A549 (cell line): ENCODE measurements at regions not wholly inside any gene's neighbourhood (a gene's known extent, or its start where the extent isn't known, plus 50 kb on each side); places are given as distances from the start of the nearest gene placed in this dataset.

Experiments
- ATAC-seq, 2 experiments: fragments of 200-7000 bp in 1 of 2; fragments of >200 bp in 1 of 2; cut with Nextera tagmentation in 1 of 2; cut with Tn5 transposase in 1 of 2; 3 replicates each; pipeline versions ENCODE4 v1.8.0 to v1.9.1; 2018 to 2020; ENCODE audit warnings: mild to moderate bottlenecking in 1 of 2, moderate library complexity in 1 of 2
- CTCF ChIA-PET: fragments of 300-600 bp; sonication (Branson Sonifier 250); formaldehyde crosslinking; extraction: SDS; loops from one replicate; lab custom pipeline; 2021; ENCODE audit warnings: antibody characterized with exemption, inconsistent platforms; lab: Yijun Ruan, JAX
- POLR2A ChIA-PET: fragments of 350-600 bp; formaldehyde crosslinking; extraction: SDS; loops from one replicate; lab custom pipeline; 2021; ENCODE audit warnings: antibody characterized with exemption, inconsistent platforms; lab: Yijun Ruan, JAX
- DNase-seq, 2 experiments: peaks; one replicate each; pipeline versions ENCODE4 v3.0.0 to v3.0.0-alpha.2; 2011 to 2016; ENCODE audit warnings: low read depth in 1 of 2, low spot score in 1 of 2
- FAIRE-seq: peaks from 2 replicates; lab custom pipeline; 2011; peaks lifted over from hg19 to GRCh38; lab: Jason Lieb, UNC
- H3K27ac ChIP-seq, 2 experiments: fragments of >200 bp; sonication (Bioruptor Twin); formaldehyde crosslinking; 3 replicates each; pipeline ENCODE4 v1.5.1; 2016 to 2017
- H3K4me1 ChIP-seq: fragments of >200 bp; sonication (Bioruptor Twin); formaldehyde crosslinking; 3 replicates; pipeline ENCODE4 v1.6.1; 2016
- H3K4me2 ChIP-seq: fragments of >200 bp; sonication (Bioruptor Twin); formaldehyde crosslinking; 3 replicates; pipeline ENCODE4 v1.6.1; 2016
- H3K4me3 ChIP-seq: fragments of >200 bp; sonication (Bioruptor Twin); formaldehyde crosslinking; 3 replicates; pipeline ENCODE4 v1.5.1; 2016
- H3K9me3 ChIP-seq: fragments of >200 bp; sonication (Bioruptor Twin); formaldehyde crosslinking; 3 replicates; pipeline ENCODE4 v1.6.1; 2016
- BHLHE40 ChIP-seq: IDR thresholded peaks from 2 replicates; pipeline ENCODE4 v1.6.1; 2012; ENCODE audit warnings: low read depth, low read length, inconsistent platforms
- CBX8 ChIP-seq: fragments of 200-600 bp; sonication (generic); IDR thresholded peaks from 2 replicates; pipeline ENCODE4 v1.6.1; 2016
- EHF ChIP-seq: fragments of 250-450 bp; sonication (Bioruptor Pico); IDR thresholded peaks from 2 replicates; pipeline ENCODE4 v1.5.0; 2020; ENCODE audit warnings: mild to moderate bottlenecking
- EP300 ChIP-seq, 2 experiments: fragments of >200 bp; sonication (Bioruptor Twin); formaldehyde crosslinking; IDR thresholded peaks; 2 replicates in 1 of 2; 3 replicates in 1 of 2; pipeline ENCODE4 v1.6.1; 2016 to 2017
- FOSB ChIP-seq: fragments of 250-450 bp; sonication (Bioruptor Pico); IDR thresholded peaks from 2 replicates; pipeline ENCODE4 v1.5.0; 2020; ENCODE audit warnings: mild to moderate bottlenecking, moderate library complexity
- FOXS1 ChIP-seq: fragments of 250-450 bp; sonication (Bioruptor Pico); IDR thresholded peaks from 2 replicates; pipeline ENCODE4 v1.5.0; 2020; ENCODE audit warnings: mild to moderate bottlenecking, moderate library complexity
- HDAC2 ChIP-seq: fragments of 200-600 bp; sonication (generic); IDR thresholded peaks from 2 replicates; pipeline ENCODE4 v1.6.1; 2016
- HOXA7 ChIP-seq: fragments of 250-450 bp; sonication (Bioruptor Pico); IDR thresholded peaks from 2 replicates; pipeline ENCODE4 v1.5.0; 2020; ENCODE audit warnings: mild to moderate bottlenecking, moderate library complexity
- HOXB13 ChIP-seq: fragments of 250-450 bp; sonication (Bioruptor Pico); IDR thresholded peaks from 2 replicates; pipeline ENCODE4 v1.5.0; 2020; ENCODE audit warnings: low read depth, mild to moderate bottlenecking, moderate library complexity
- JUNB ChIP-seq: fragments of >200 bp; sonication (Bioruptor Twin); formaldehyde crosslinking; IDR thresholded peaks from 2 replicates; pipeline ENCODE4 v1.6.1; 2016
- KDM5A ChIP-seq: fragments of 200-600 bp; sonication (generic); IDR thresholded peaks from 2 replicates; pipeline ENCODE4 v1.6.1; 2016; ENCODE audit warnings: antibody characterized with exemption, mild to moderate bottlenecking
- MAFK ChIP-seq: fragments of 450-650 bp; IDR thresholded peaks from 2 replicates; pipeline ENCODE4 v1.6.1; 2014; ENCODE audit not compliant: partially characterized antibody
- MAZ ChIP-seq: fragments of 150-350 bp; IDR thresholded peaks from 2 replicates; pipeline ENCODE4 v1.6.1; 2014; ENCODE audit warnings: antibody characterized with exemption, low read depth, low read length, borderline replicate concordance
- NFE2L2 ChIP-seq: fragments of 150-350 bp; conservative IDR thresholded peaks from 2 replicates; pipeline ENCODE4 v1.6.1; 2014; ENCODE audit warnings: low read length
- NR3C1 ChIP-seq: fragments of >200 bp; sonication (Bioruptor Twin); formaldehyde crosslinking; IDR thresholded peaks from 3 replicates; pipeline ENCODE4 v1.6.1; 2017
- PHF8 ChIP-seq: fragments of 200-600 bp; sonication (generic); IDR thresholded peaks from 2 replicates; pipeline ENCODE4 v1.6.1; 2016; ENCODE audit warnings: low read depth, mild to moderate bottlenecking, antibody characterized with exemption, moderate library complexity, borderline replicate concordance
- POLR2AphosphoS2 ChIP-seq: conservative IDR thresholded peaks from 2 replicates; pipeline ENCODE4 v1.6.1; 2012; ENCODE audit warnings: low read length, improper control_type of control experiment, inconsistent platforms
- RAD21 ChIP-seq, 2 experiments: fragments of >200 bp in 1 of 2; sonication (Bioruptor Twin) in 1 of 2; formaldehyde crosslinking in 1 of 2; IDR thresholded peaks in 1 of 2; conservative IDR thresholded peaks in 1 of 2; 2 replicates in 1 of 2; 3 replicates in 1 of 2; pipeline ENCODE4 v1.6.1; 2012 to 2018; ENCODE audit warnings: inconsistent platforms in 1 of 2
- RARB ChIP-seq: fragments of 250-450 bp; sonication (Bioruptor Pico); IDR thresholded peaks from 2 replicates; pipeline ENCODE4 v1.8.0; 2021; ENCODE audit warnings: mild to moderate bottlenecking, moderate library complexity
- RCOR1 ChIP-seq: fragments of 150-350 bp; IDR thresholded peaks from 2 replicates; pipeline ENCODE4 v1.6.1; 2014; ENCODE audit warnings: antibody characterized with exemption, low read length, low read depth
- SMC3 ChIP-seq: fragments of >200 bp; sonication (Bioruptor Twin); formaldehyde crosslinking; IDR thresholded peaks from 3 replicates; pipeline ENCODE4 v1.6.1; 2018; ENCODE audit warnings: inconsistent platforms
- SREBF2 ChIP-seq: fragments of 450-650 bp; IDR thresholded peaks from 2 replicates; pipeline ENCODE4 v1.6.1; 2014; ENCODE audit warnings: mild to moderate bottlenecking, moderate library complexity
- TP53 ChIP-seq: fragments of 250-450 bp; sonication (Bioruptor Pico); IDR thresholded peaks from 2 replicates; pipeline ENCODE4 v1.5.0; 2021; ENCODE audit warnings: mild to moderate bottlenecking, moderate library complexity
- ZNF302 ChIP-seq: fragments of 250-450 bp; sonication (Bioruptor Pico); IDR thresholded peaks from 2 replicates; pipeline ENCODE4 v1.9.0; 2021; ENCODE audit warnings: inconsistent platforms, mild to moderate bottlenecking, moderate library complexity
- ZSCAN20 ChIP-seq: fragments of 250-450 bp; sonication (Bioruptor Pico); IDR thresholded peaks from 2 replicates; pipeline ENCODE4 v1.8.0; 2022; ENCODE audit warnings: mild to moderate bottlenecking, moderate library complexity
- WGBS: methylation state at CpG from one replicate; pipeline ENCODE4 v1.1.6; 2017; ENCODE audit errors: missing lambda C conversion rate; 5-methylcytosine and 5-hydroxymethylcytosine counted together
- TF ChIP-seq, protein P1 (sequence below): fragments of 250-450 bp; sonication (Bioruptor Pico); IDR thresholded peaks from 2 replicates; pipeline ENCODE4 v1.5.0; 2021; ENCODE audit warnings: mild to moderate bottlenecking, moderate library complexity, borderline replicate concordance
- TF ChIP-seq, protein P2 (sequence below): fragments of 200-600 bp; sonication (generic); IDR thresholded peaks from 2 replicates; pipeline ENCODE4 v1.6.1; 2016; ENCODE audit warnings: antibody characterized with exemption, mild to moderate bottlenecking, moderate library complexity
- TF ChIP-seq, protein P3 (sequence below): fragments of 150-350 bp; IDR thresholded peaks from 2 replicates; pipeline ENCODE4 v1.6.1; 2014; ENCODE audit warnings: low read depth, mild to moderate bottlenecking, low read length
- TF ChIP-seq, protein P4 (sequence below): fragments of >200 bp; sonication (Bioruptor Twin); formaldehyde crosslinking; IDR thresholded peaks from 3 replicates; pipeline ENCODE4 v1.6.1; 2016

DNA sequence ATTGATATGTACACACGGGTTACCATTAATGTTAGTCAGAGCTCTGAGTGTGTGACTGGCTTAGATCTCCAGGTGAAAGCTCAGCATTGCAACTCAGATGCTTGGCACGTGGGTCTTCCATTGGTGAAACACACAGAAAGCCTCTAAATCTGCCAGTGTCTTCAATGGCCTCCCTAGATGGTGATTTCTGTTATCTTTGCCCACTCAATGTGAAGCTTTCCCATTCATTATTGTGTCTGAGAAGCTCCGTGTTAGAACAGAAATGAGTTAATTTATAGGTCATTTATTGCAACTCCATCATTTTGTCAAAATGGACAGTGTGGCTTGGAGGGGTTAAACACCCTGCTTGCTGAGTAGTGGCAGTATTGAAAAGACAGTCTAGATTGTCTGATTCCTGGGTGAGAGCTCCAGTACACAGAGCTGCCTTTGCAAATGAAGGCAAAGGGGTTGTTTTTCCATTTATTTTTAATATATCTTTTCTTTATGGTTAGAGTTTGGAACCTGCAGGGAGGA lies 64.7 kb upstream of the GCFC2 start:
- TF ChIP-seq FOSB (CRISPR knock-in tag) (no peak), RARB (CRISPR knock-in tag) (no peak), BHLHE40 (no peak), NR3C1 (no peak), HOXB13 (CRISPR knock-in tag) (no peak), PHF8 (no peak), MAFK (no peak), FOXS1 (CRISPR knock-in tag) (no peak), CBX8 (no peak), RCOR1 (no peak), ZSCAN20 (no peak), MAZ (no peak), RAD21 (conservative IDR thresholded peaks at IDR 0.05 in 1 of 2, IDR thresholded peaks at IDR 0.05 in 1 of 2) (no peak), KDM5A (no peak)
- TF ChIP-seq, protein P1, sequence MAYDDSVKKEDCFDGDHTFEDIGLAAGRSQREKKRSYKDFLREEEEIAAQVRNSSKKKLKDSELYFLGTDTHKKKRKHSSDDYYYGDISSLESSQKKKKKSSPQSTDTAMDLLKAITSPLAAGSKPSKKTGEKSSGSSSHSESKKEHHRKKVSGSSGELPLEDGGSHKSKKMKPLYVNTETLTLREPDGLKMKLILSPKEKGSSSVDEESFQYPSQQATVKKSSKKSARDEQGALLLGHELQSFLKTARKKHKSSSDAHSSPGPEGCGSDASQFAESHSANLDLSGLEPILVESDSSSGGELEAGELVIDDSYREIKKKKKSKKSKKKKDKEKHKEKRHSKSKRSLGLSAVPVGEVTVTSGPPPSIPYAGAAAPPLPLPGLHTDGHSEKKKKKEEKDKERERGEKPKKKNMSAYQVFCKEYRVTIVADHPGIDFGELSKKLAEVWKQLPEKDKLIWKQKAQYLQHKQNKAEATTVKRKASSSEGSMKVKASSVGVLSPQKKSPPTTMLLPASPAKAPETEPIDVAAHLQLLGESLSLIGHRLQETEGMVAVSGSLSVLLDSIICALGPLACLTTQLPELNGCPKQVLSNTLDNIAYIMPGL, result no peak
- TF ChIP-seq, protein P2, sequence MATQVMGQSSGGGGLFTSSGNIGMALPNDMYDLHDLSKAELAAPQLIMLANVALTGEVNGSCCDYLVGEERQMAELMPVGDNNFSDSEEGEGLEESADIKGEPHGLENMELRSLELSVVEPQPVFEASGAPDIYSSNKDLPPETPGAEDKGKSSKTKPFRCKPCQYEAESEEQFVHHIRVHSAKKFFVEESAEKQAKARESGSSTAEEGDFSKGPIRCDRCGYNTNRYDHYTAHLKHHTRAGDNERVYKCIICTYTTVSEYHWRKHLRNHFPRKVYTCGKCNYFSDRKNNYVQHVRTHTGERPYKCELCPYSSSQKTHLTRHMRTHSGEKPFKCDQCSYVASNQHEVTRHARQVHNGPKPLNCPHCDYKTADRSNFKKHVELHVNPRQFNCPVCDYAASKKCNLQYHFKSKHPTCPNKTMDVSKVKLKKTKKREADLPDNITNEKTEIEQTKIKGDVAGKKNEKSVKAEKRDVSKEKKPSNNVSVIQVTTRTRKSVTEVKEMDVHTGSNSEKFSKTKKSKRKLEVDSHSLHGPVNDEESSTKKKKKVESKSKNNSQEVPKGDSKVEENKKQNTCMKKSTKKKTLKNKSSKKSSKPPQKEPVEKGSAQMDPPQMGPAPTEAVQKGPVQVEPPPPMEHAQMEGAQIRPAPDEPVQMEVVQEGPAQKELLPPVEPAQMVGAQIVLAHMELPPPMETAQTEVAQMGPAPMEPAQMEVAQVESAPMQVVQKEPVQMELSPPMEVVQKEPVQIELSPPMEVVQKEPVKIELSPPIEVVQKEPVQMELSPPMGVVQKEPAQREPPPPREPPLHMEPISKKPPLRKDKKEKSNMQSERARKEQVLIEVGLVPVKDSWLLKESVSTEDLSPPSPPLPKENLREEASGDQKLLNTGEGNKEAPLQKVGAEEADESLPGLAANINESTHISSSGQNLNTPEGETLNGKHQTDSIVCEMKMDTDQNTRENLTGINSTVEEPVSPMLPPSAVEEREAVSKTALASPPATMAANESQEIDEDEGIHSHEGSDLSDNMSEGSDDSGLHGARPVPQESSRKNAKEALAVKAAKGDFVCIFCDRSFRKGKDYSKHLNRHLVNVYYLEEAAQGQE, result no peak
- TF ChIP-seq, protein P3, sequence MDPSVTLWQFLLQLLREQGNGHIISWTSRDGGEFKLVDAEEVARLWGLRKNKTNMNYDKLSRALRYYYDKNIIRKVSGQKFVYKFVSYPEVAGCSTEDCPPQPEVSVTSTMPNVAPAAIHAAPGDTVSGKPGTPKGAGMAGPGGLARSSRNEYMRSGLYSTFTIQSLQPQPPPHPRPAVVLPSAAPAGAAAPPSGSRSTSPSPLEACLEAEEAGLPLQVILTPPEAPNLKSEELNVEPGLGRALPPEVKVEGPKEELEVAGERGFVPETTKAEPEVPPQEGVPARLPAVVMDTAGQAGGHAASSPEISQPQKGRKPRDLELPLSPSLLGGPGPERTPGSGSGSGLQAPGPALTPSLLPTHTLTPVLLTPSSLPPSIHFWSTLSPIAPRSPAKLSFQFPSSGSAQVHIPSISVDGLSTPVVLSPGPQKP, result no peak
- Histone ChIP-seq H3K4me2 (no peak overlapping the region), H3K4me3 (no peak overlapping the region), H3K9me3 (no peaks in the 10 kb centered on the region), H3K4me1 (no peaks in the 10 kb centered on the region), H3K27ac (no peak overlapping the region)
- no peak for DNase-seq
- POLR2A ChIA-PET, result no interaction called here
- CTCF ChIA-PET, result interaction anchor here (0.9 to 1.1 kb wide), 2 partner anchors 13 to 44 kb away, joined by 3 read pairs; no protein-coding TSS in a partner anchor
- no peak for FAIRE-seq
- WGBS, result 0% methylated on average over 3 of the region's 3 CpGs
- ATAC-seq, result no peak

DNA sequence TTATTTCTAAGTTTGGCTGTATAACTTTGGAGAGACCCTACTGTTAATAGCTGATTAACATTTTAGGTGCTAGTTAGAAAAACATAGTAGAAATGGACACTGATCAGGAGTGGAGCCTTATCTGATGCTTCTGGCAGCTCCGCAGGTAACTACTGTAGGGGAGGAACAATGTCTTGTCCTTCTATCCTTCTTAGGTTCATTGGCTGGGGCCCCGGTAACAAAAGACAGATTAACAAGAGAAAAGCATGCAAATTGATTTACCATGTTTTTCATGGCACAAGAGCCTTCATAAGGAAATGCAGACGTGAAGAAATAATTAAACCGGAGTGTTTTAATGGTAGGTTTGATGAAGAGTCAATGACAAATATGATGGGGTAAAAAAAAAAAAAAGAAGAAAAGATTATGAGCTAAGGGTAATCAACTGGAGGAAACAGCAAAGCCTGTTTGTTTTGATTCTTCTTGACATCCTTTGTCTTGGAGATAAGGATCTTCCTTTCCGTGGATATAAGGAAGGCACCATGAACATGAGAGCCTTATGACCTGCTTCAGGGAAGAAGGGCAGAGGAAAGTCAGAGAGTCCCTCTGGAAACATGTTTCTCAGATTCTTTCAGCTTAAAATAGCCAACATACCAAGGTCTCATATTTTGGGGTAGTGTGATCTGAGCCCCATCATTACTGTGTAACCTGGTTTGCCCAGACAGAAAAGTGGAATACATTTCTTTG lies 62.4 kb upstream of the GCFC2 start:
- FAIRE-seq (no peak), ATAC-seq (no peak)

More for the DNA sequence above, 62.4 kb upstream of the GCFC2 start:
- ChIA-PET POLR2A (no interaction called here), CTCF (interaction anchor here (0.9 to 1.5 kb wide), 2 partner anchors 11 to 15 kb away, joined by 3 read pairs; no protein-coding TSS in a partner anchor)
- 16% methylated on average over 5 of the region's 5 CpGs for WGBS
- Histone ChIP-seq H3K4me3 (no peak overlapping the region), H3K4me2 (no peak overlapping the region), H3K4me1 (no peaks in the 10 kb centered on the region), H3K27ac (no peak overlapping the region)
- no peak for DNase-seq
- TF ChIP-seq SREBF2, result no peak
- TF ChIP-seq KDM5A, result no peak
- no peak for TF ChIP-seq HOXA7 (CRISPR knock-in tag)
- TF ChIP-seq ZNF302 (CRISPR knock-in tag), result no peak
- no peak for TF ChIP-seq SMC3
- TF ChIP-seq, protein P4, sequence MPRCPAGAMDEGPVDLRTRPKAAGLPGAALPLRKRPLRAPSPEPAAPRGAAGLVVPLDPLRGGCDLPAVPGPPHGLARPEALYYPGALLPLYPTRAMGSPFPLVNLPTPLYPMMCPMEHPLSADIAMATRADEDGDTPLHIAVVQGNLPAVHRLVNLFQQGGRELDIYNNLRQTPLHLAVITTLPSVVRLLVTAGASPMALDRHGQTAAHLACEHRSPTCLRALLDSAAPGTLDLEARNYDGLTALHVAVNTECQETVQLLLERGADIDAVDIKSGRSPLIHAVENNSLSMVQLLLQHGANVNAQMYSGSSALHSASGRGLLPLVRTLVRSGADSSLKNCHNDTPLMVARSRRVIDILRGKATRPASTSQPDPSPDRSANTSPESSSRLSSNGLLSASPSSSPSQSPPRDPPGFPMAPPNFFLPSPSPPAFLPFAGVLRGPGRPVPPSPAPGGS, result no peak
- no peak for TF ChIP-seq TP53 (CRISPR knock-in tag)
- TF ChIP-seq JUNB, result no peak
- TF ChIP-seq EP300 (IDR thresholded peaks at IDR 0.05), result no peak
- TF ChIP-seq ZSCAN20, result no peak
- no peak for TF ChIP-seq FOXS1 (CRISPR knock-in tag)
- TF ChIP-seq HDAC2, result no peak
- no peak for TF ChIP-seq NFE2L2
- no peak for TF ChIP-seq EHF (CRISPR knock-in tag)
- TF ChIP-seq MAFK, result no peak
- no peak for TF ChIP-seq POLR2AphosphoS2
- TF ChIP-seq, all 56 proteins: peak for 0
- H3K9me3 ChIP-seq, result no peaks in the 10 kb centered on the region
